Tibial nerve (tissue), 4 donors: ENCODE measurements at regions not wholly inside any gene's neighbourhood (a gene's known extent, or its start where the extent isn't known, plus 50 kb on each side); places are given as distances from the start of the nearest gene placed in this dataset.
"Not testable (repeated sequence)": the region's sequence is repeated elsewhere in the genome, so short reads cannot be mapped to it uniquely, and the experiment has no call there.

ENCODE experiments used
- DNase-seq, 2 donors: peaks; one replicate each; pipeline ENCODE4 v3.0.0-alpha.2; 2019; ENCODE audit warnings: low spot score in 2 of 2
- H3K27ac ChIP-seq, 4 donors: fragments of 200-600 bp; sonication (generic) in 3 of 4; one replicate each; pipeline ENCODE4 v1.5.1; 2017 to 2019; ENCODE audit warnings: mild to moderate bottlenecking in 1 of 4
- H3K27me3 ChIP-seq, 2 donors: fragments of 200-600 bp; sonication (generic) in 1 of 2; one replicate each; pipeline versions ENCODE4 v1.5.1 to v1.6.0; 2017 to 2019
- H3K36me3 ChIP-seq, 3 donors: fragments of 200-600 bp; sonication (generic); one replicate each; pipeline ENCODE4 v1.5.1; 2018 to 2019
- H3K4me1 ChIP-seq, 4 donors: fragments of 200-600 bp; sonication (generic) in 3 of 4; one replicate each; pipeline ENCODE4 v1.5.1; 2017 to 2019
- H3K4me3 ChIP-seq, 4 donors: fragments of 200-600 bp; sonication (generic) in 3 of 4; one replicate each; pipeline ENCODE4 v1.5.1; 2017 to 2019; ENCODE audit warnings: mild to moderate bottlenecking in 1 of 4, moderate library complexity in 1 of 4
- H3K9me3 ChIP-seq, 4 donors: fragments of 200-600 bp; sonication (generic) in 3 of 4; one replicate each; pipeline ENCODE4 v1.5.1; 2017 to 2019
- EP300 ChIP-seq, 2 donors: sonication (generic); formaldehyde crosslinking; IDR thresholded peaks; one replicate each; pipeline ENCODE4 v1.6.1; 2017; ENCODE audit warnings: antibody characterized with exemption in 2 of 2, mild to moderate bottlenecking in 1 of 2
- POLR2A ChIP-seq, 2 donors: fragments of 450-650 bp; IDR thresholded peaks; one replicate each; pipeline ENCODE4 v1.6.1; 2017; ENCODE audit warnings: antibody characterized with exemption in 2 of 2, mild to moderate bottlenecking in 2 of 2, moderate library complexity in 2 of 2
- WGBS, 2 donors: methylation state at CpG; one replicate each; pipeline ENCODE4 v1.1.5; 2018; 5-methylcytosine and 5-hydroxymethylcytosine counted together
- TF ChIP-seq, protein P1 (sequence below), 5 experiments: fragments of 200-600 bp in 3 of 5; fragments of 450-650 bp in 2 of 5; sonication (generic) in 3 of 5; IDR thresholded peaks; one replicate each; pipeline ENCODE4 v1.5.1; 2016 to 2019; ENCODE audit warnings: antibody characterized with exemption in 5 of 5, mild to moderate bottlenecking in 3 of 5, moderate library complexity in 2 of 5

DNA sequence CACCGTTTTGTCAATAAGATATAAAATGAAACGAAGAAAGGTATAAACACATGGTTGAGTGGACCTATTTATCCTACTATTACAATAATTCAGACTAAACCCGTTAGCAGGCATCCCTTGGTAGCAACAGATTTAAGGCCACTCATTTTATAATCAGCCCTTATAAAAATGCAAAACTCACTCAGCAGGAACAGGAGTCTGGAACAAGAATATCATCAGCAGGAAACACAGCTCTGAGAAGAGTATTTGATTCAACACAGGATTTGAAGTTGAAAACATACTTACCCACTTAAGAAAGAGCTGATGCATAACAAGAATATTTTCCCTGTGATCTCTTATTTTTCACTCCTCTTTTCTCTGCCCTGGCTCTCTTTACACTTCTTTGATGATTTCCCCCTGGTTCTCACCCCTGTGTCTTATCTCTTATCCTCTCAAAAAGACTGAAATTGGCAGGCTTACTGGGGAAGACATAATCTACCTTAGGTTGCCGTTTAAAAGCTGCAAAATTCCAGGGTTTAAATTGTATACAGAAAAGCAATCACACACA, 1722.7 kb downstream of the SLITRK5 start:
- 59 to 65% methylated on average over 4 of the region's 4 CpGs for WGBS, 2 donors
- peaks cover 0 to 5% (median 0%) of the 10 kb centered on the region in 4 donors for H3K9me3 ChIP-seq
- DNase-seq, result no peak
- H3K4me1 ChIP-seq, result no peaks in the 10 kb centered on the region
- no peak overlapping the region for H3K27ac ChIP-seq
- no peak overlapping the region for H3K4me3 ChIP-seq
- no peaks in the 10 kb centered on the region for H3K36me3 ChIP-seq
- TF ChIP-seq, protein P1, sequence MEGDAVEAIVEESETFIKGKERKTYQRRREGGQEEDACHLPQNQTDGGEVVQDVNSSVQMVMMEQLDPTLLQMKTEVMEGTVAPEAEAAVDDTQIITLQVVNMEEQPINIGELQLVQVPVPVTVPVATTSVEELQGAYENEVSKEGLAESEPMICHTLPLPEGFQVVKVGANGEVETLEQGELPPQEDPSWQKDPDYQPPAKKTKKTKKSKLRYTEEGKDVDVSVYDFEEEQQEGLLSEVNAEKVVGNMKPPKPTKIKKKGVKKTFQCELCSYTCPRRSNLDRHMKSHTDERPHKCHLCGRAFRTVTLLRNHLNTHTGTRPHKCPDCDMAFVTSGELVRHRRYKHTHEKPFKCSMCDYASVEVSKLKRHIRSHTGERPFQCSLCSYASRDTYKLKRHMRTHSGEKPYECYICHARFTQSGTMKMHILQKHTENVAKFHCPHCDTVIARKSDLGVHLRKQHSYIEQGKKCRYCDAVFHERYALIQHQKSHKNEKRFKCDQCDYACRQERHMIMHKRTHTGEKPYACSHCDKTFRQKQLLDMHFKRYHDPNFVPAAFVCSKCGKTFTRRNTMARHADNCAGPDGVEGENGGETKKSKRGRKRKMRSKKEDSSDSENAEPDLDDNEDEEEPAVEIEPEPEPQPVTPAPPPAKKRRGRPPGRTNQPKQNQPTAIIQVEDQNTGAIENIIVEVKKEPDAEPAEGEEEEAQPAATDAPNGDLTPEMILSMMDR (IDR thresholded peaks at IDR 0.05), result no peak
- TF ChIP-seq POLR2A (IDR thresholded peaks at IDR 0.05) (no peak), EP300 (IDR thresholded peaks at IDR 0.05) (no peak)
- H3K27me3 ChIP-seq, result no peaks in the 10 kb centered on the region

DNA sequence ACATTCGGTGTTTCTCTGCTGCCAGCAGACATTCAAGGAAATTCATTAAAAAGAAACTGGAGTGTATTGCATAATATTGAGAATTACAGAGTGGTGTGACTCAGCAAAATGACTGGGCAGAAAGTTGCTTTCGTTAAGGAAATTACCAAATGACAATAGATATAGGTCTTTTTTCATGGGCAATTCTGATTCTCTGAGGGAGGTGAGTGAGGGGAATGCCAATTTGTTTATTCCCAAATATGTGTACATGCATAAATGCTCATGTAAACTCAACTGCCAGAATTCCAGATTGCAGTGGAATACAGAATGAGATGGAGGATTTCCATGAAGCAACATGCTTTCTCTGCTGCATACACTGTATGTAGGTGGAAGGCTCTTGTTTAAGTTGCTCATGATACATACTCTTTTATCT, 1730.1 kb downstream of the SLITRK5 start:
- no peaks in the 10 kb centered on the region for H3K4me1 ChIP-seq
- 1 to 8% methylated on average over 2 of the region's 2 CpGs for WGBS, 2 donors
- TF ChIP-seq, protein P1 (IDR thresholded peaks at IDR 0.05), result no peak
- TF ChIP-seq POLR2A (IDR thresholded peaks at IDR 0.05) (no peak), EP300 (IDR thresholded peaks at IDR 0.05) (no peak)
- no peak overlapping the region for H3K27ac ChIP-seq
- no peaks in the 10 kb centered on the region for H3K36me3 ChIP-seq
- DNase-seq, result no peak
- peaks cover 0 to 5% (median 0%) of the 10 kb centered on the region in 4 donors for H3K9me3 ChIP-seq
- no peaks in the 10 kb centered on the region for H3K27me3 ChIP-seq
- no peak overlapping the region for H3K4me3 ChIP-seq

DNA sequence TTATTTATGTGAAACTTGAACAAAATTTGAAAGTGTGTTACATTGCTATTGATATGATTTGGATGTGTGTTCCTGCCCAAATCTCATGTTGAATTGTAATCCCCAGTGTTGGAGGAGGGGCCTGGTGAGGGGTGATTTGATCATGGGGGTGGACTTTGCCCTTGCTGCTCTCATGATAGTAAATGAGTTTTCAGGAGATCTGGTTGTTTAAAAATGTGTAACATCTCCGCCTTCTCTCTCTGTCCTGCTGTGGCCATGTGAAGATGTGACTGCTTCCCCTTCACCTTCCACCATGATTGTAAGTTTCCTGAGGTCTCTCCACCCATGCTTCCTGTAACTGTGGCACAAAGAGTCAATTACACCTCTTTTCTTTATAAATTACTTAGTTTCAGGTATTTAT, 1731.0 kb downstream of the SLITRK5 start:
- no peak for DNase-seq
- no peaks in the 10 kb centered on the region for H3K27me3 ChIP-seq
- TF ChIP-seq POLR2A (IDR thresholded peaks at IDR 0.05), result no peak
- TF ChIP-seq, protein P1 (IDR thresholded peaks at IDR 0.05), result no peak
- TF ChIP-seq EP300 (IDR thresholded peaks at IDR 0.05), result no peak
- H3K4me3 ChIP-seq, result no peak overlapping the region
- no peak overlapping the region for H3K27ac ChIP-seq
- no peaks in the 10 kb centered on the region for H3K4me1 ChIP-seq
- peaks cover 0 to 5% (median 0%) of the 10 kb centered on the region in 4 donors for H3K9me3 ChIP-seq
- WGBS, 2 donors, result 91 to 100% methylated on average over 1 of the region's 1 CpG
- H3K36me3 ChIP-seq, result no peaks in the 10 kb centered on the region

DNA sequence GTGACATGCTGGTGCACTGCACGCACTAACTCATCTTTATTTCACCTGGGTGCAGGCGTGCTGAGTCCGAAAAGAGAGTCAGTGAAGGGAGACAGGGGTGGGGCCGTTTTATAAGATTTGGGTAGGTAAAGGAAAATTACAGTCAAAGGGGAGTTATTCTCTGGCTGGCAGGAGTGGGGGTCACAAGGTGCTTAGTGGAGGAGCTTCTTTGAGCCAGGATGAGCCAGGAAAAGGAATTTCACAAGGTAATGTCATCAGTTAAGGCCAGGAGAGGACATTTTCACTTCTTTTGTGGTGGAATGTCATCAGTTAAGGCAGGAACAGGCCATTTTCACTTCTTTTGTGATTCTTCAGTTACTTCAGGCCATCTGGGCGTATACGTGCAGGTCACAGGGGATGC, 1734.9 kb downstream of the SLITRK5 start:
- not testable (repeated sequence) for DNase-seq, H3K9me3 ChIP-seq, H3K4me1 ChIP-seq, H3K36me3 ChIP-seq, H3K27me3 ChIP-seq, H3K4me3 ChIP-seq, H3K27ac ChIP-seq
- 93 to 94% methylated on average over 6 of the region's 6 CpGs for WGBS, 2 donors

DNA sequence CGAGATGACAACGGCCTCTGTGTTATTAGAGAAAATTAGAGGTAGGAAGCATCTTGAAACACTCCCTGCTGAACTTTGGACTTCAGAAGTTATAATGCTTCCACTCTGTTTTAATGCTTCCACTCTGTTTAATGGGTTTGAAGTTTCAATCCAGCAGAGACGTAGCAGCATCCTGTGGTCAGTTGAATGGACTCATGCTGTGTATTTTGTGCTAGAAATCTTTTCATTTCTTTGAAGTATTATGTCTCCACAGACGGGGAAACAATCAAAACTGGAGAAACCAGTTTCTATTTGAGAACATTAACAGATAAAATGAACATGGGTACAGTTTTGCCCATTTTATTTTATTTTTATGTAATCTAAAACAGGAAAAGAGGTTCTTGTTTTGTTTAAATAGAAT, 1736.2 kb downstream of the SLITRK5 start:
- WGBS, 2 donors, result 53 to 61% methylated on average over 4 of the region's 4 CpGs
- Histone ChIP-seq H3K4me3 (no peak overlapping the region), H3K36me3 (no peaks in the 10 kb centered on the region), H3K4me1 (no peaks in the 10 kb centered on the region), H3K9me3 (no peaks in the 10 kb centered on the region), H3K27ac (no peak overlapping the region), H3K27me3 (no peaks in the 10 kb centered on the region)
- TF ChIP-seq, protein P1 (IDR thresholded peaks at IDR 0.05), result no peak
- TF ChIP-seq EP300 (IDR thresholded peaks at IDR 0.05) (no peak), POLR2A (IDR thresholded peaks at IDR 0.05) (no peak)
- DNase-seq, result no peak

DNA sequence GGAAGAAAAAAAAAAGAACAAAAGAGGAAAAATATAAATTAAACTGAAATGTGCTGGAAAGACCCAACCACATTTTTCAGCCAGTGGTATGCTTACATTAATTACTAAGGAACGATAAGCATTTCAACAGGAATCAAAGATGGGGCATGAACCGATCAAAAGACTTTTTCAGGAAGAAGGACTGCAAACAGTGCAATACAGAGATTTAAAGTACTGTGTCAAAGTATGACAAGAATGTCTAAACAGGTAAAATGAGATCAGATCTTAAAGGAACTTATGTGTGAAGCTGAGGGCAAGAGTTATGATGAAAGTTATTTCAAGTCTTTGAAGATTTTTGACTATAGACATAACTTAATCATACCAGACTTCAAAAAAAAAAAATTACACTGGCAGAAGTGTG, 1761.8 kb downstream of the SLITRK5 start:
- TF ChIP-seq POLR2A (IDR thresholded peaks at IDR 0.05) (no peak), EP300 (IDR thresholded peaks at IDR 0.05) (no peak)
- TF ChIP-seq, protein P1 (IDR thresholded peaks at IDR 0.05), result no peak
- 42 to 55% methylated on average over 2 of the region's 2 CpGs for WGBS, 2 donors
- H3K4me1 ChIP-seq, result no peaks in the 10 kb centered on the region

DNA sequence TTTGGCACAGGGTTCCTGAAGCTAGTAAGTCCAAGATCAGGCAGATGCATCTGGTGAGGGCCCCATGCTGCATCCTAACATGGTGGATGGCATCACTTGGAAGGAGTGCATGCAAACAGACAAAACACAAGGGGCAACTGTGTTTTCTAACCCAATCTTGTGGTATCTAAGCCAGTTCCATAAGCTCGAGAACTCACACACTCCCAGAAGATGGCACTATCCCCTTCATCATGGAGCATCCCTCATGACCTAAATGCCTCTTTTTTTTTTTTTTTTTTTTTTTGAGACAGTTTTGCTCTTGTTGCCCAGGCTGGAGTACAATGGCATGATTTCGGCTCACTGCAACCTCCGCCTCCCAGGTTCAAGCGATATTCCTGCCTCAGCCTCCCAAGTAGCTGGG, 1763.5 kb downstream of the SLITRK5 start:
- not testable (repeated sequence) for H3K9me3 ChIP-seq, H3K27ac ChIP-seq, DNase-seq, H3K36me3 ChIP-seq, H3K27me3 ChIP-seq, H3K4me3 ChIP-seq, H3K4me1 ChIP-seq
- WGBS, 2 donors, result 90 to 97% methylated on average over 4 of the region's 4 CpGs

More for the DNA sequence above, 1761.8 kb downstream of the SLITRK5 start:
- DNase-seq, result no peak
- H3K36me3 ChIP-seq, result no peaks in the 10 kb centered on the region
- no peaks in the 10 kb centered on the region for H3K9me3 ChIP-seq
- H3K27ac ChIP-seq, result no peak overlapping the region
- H3K27me3 ChIP-seq, result no peaks in the 10 kb centered on the region
- no peak overlapping the region for H3K4me3 ChIP-seq
